Gastrocnemius medialis (tissue), 4 donors: ENCODE measurements at regions not wholly inside any gene's neighbourhood (a gene's known extent, or its start where the extent isn't known, plus 50 kb on each side); places are given as distances from the start of the nearest gene placed in this dataset.

Experiments
- POLR2A ChIP-seq, 2 donors: fragments of 450-650 bp; IDR thresholded peaks; one replicate each; pipeline ENCODE4 v1.6.1; 2017; ENCODE audit warnings: antibody characterized with exemption in 2 of 2, mild to moderate bottlenecking in 2 of 2, moderate library complexity in 2 of 2
- TF ChIP-seq, protein P1 (sequence below), 5 experiments: fragments of 450-650 bp in 3 of 5; fragments of 200-600 bp in 2 of 5; sonication (generic) in 2 of 5; IDR thresholded peaks in 4 of 5; conservative IDR thresholded peaks in 1 of 5; 1 replicate in 4 of 5; 2 replicates in 1 of 5; pipeline ENCODE4 v1.5.1; 2016 to 2019; ENCODE audit warnings: antibody characterized with exemption in 5 of 5, mild to moderate bottlenecking in 3 of 5, moderate library complexity in 3 of 5

DNA sequence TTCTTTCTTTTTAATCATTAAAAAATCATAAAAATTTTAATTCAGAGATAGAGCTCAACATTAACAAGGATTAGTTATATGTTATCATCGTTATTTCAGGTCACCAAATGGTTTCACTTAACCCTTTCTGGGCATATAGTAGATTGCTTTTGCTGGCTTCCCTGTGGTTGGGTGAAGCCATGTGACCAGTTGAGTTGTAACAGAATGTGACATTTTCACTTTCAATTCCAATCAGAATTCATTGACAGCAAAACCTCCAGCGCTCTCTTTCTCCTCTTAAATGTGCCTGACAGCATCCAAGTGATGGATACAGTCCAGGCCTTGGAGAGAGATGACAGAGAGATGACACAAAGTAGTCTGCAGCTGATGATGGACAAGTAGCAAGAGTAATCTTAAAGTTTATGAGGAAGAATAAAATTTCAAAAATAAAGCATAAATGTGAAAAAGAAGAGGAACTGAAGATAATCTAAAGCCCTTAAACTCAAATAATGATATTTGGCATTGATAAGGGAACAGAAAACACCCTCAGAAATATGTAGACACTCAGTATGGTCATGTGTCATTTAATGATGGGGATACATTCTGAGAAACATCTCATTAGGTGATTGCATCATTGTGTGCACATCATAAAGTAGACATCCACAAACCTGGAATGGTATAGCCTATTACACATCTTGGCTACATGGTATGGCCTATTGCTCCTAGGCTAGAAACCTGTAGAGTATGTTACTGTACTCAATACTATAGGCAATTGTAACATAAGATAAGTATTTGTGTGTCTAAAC lies 92.3 kb upstream of the QRFPR start:
- TF ChIP-seq, protein P1, sequence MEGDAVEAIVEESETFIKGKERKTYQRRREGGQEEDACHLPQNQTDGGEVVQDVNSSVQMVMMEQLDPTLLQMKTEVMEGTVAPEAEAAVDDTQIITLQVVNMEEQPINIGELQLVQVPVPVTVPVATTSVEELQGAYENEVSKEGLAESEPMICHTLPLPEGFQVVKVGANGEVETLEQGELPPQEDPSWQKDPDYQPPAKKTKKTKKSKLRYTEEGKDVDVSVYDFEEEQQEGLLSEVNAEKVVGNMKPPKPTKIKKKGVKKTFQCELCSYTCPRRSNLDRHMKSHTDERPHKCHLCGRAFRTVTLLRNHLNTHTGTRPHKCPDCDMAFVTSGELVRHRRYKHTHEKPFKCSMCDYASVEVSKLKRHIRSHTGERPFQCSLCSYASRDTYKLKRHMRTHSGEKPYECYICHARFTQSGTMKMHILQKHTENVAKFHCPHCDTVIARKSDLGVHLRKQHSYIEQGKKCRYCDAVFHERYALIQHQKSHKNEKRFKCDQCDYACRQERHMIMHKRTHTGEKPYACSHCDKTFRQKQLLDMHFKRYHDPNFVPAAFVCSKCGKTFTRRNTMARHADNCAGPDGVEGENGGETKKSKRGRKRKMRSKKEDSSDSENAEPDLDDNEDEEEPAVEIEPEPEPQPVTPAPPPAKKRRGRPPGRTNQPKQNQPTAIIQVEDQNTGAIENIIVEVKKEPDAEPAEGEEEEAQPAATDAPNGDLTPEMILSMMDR (IDR thresholded peaks at IDR 0.05 in 4 of 5, conservative IDR thresholded peaks at IDR 0.05 in 1 of 5): no peak
- TF ChIP-seq POLR2A (IDR thresholded peaks at IDR 0.05): no peak
